NCI-H510A (cell line): ENCODE measurements at regions not wholly inside any gene's neighbourhood (a gene's known extent, or its start where the extent isn't known, plus 50 kb on each side); places are given as distances from the start of the nearest gene placed in this dataset.
"Not testable (repeated sequence)": the region's sequence is repeated elsewhere in the genome, so short reads cannot be mapped to it uniquely, and the experiment has no call there.

ENCODE experiments used
- DNase-seq: peaks from one replicate; lab custom pipeline; 2025; lab: John Stamatoyannopoulos, UW

- DNase-seq, result no peak
These were observed 72.1 kb upstream of the EPB41L1 start for GRCh38 chr20:36082315-36082915.

DNA sequence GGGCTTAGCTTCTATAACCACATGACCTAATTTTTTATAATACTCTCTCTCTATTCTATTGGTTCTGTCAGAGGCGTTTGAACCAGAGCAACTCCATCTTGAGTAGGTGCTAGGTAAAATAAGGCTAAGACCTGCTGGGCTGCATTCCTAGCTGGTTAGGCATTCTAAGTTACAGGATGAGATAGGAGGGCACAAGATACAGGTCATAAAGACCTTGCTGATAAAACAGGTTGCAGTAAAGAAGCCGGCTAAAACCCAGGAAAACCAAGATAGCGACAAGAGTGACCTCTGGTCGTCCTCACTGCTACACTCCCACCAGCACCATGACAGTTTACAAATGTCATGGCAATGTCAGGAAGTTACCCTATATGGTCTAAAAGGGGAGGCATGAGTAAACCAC lies 71.3 kb upstream of the EPB41L1 start:
- not testable (repeated sequence) for DNase-seq

GRCh38 chr20:36084356-36084755 lies 70.2 kb upstream of the EPB41L1 start:
- DNase-seq, result no peak

DNA sequence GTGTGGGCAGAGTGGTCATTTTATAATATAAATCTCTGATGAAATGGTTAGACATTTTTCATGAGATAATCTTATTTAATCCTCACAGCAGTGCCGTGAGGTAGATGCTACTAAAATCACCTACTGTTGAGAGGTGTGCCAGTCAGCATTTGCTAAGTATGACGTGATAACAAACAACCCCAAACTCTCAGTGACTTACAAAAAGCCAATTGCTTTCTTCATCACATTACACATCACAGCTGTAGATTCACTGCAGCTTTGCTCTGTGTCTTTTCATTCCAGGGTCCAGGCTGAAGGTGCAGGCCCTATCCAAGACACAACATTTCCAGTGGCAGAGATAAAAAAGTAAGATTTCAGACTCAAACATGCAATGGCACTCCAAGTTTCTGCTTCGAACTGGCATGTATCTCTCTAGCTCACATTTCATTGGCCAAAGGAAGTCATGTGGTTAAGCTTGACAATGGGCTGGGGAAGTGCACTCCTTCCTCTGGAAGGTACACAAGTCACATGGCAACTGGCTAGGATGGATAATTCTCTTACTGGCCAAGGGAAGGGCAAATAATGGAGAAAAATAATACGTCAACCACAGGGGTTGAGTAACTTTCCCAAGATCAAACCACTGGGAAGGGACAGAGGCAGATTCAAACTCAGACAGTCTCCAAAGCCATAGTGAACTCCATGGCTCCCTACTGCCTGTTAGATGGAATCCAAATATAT lies 69.5 kb upstream of the EPB41L1 start:
- no peak for DNase-seq

GRCh38 chr20:36085686-36086267 lies 68.8 kb upstream of the EPB41L1 start:
- DNase-seq, result no peak

- no peak for DNase-seq
These were observed 67.8 kb upstream of the EPB41L1 start for GRCh38 chr20:36086767-36087166.

- DNase-seq, result no peak
These were observed 64.3 kb upstream of the EPB41L1 start for GRCh38 chr20:36090223-36090622.

DNA sequence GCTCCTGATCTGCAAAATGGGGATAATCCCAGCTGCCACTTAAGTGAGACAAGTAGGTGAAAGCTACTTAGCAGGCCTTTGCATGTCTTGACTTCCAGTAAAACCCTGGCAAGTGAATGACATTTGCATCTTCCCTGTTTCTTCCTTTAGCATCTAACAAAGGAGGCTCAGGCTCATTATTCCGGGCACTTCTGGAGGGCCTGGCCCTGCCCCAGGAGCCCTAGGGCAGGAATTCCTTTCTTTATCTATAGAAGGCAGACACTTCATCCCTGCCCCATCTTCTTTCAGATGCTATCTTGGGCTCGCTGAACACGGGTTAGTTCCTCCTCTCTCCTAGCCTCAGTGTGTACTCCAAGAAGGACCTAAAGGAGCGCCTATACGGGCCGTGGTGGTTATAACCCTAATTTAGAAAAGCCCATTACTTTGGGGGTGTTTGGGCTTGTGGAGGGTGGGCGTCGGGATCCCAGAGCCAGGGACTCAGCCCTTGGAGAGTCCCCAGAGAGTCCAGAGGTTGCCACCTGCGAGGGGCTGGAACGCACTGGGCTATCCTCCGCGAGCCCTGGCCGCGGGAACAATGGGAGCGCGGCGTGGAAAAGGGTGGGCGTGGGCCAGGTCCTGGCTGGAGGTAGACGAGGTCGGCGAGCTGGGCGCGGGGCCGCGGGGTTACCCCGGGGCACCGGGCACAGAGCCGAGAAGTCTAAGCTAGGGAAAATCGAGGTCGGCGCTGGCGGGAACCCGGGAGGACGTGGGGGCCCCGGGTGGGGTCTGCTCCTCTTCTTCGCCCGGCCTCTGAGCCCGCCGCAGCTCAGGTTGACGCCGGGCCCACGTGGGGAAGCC lies 62.8 kb upstream of the EPB41L1 start:
- no peak for DNase-seq

GRCh38 chr20:36092398-36093024 lies 62.0 kb upstream of the EPB41L1 start:
- no peak for DNase-seq

DNA sequence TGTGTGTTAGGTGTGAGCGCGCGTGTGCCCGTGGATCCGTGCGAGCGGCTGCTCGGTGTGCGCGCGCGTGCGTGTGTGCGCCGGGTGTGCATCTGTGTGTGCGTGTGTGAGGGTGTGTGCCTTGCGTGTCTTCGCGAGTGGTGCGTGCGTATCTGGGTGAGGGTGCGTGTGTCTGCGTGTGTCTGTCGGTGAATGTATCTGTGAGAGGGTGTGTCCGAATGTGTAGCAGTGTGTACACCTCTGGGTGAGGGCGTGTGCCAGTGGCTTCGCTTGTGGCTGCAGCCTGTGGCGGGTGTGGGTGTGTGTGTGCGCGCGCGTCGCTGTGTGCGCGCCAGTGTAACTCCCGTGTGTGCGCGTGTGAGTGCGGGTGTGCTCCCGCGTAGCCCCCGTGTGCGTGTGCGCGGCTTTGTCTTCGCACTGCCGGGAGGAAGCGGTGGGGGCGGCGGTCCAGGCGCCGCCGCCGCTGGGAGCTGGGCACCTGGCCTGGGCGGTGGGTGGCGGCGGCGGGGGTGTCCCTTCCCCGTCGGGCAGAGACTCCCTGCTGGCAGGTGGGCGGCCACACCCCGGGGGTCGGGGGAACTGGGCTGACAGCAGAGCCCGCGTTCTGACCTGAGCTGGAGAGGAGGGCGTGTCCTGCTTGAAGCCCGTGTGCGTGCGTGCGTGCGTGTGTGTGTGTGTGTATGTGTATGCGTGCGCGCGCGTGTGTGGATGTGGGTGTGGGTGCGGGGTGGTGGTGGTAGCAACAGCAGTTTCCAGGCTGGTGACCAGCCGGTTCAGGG lies 61.3 kb upstream of the EPB41L1 start:
- no peak for DNase-seq

- DNase-seq, result no peak
These were observed 60.8 kb upstream of the EPB41L1 start for GRCh38 chr20:36093804-36094145.

- DNase-seq, result no peak
These were observed 60.0 kb upstream of the EPB41L1 start for GRCh38 chr20:36094497-36094896.

DNA sequence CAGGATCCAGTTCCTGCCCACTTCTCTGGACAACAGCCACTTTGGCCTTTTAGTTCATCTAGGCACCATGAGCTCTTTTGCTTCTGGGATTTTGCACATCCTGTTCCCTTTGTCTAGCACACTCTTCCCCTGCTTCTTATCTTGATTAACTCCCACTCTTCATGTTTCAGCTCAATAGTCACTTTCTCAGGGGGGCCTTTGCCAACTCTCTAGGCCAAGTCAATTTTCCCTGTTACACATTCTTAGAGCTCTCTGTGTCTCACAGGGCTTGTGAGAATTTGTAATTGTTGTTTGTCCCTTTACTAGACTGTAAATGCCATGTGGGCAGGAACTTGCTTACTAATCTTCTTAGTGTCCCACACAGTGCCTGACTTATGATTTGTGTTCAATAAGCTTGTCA lies 58.1 kb upstream of the EPB41L1 start:
- no peak for DNase-seq

GRCh38 chr20:36097337-36098151 lies 57.0 kb upstream of the EPB41L1 start:
- no peak for DNase-seq

DNA sequence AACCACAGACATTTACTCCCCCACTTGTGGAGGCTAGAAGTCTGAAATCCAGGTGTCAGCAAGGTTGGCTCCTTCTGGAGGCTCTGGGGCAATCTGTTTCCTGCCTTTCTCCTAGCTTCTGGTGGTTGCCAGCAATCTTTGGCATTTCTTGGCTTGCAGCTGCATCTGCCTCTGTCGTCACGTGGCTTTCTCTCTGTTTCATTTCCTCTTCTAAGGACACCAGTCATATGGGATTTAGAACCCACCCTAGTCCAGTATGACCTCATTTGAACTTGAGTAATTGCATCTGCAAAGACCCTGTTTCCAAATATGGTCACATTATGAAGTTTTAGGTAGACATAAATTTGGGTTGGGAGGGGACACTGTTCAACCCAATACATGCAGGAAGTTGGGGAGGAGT lies 56.2 kb upstream of the EPB41L1 start:
- DNase-seq, result no peak

DNA sequence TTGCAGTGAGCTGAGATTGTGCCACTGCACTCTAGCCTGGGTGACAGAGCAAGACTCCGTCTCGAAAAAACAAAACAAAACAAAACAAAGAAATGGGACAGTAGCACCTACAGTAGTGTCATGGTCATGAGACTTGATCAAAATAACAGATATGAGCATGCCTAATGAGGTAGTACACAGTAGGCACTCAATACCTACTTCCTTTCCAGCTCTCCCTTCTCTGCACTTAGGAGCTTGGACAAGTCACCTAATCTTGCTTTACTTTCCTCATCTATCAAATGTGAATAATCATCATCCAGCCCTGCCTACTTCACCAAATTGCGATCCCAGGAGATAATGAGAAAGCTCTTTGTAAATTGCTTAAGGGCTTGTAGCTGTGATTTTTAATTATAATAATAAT lies 55.4 kb upstream of the EPB41L1 start:
- no peak for DNase-seq

- peak; percentile 85 for DNase-seq
These were observed 53.3 kb upstream of the EPB41L1 start for GRCh38 chr20:36101192-36101591.

DNA sequence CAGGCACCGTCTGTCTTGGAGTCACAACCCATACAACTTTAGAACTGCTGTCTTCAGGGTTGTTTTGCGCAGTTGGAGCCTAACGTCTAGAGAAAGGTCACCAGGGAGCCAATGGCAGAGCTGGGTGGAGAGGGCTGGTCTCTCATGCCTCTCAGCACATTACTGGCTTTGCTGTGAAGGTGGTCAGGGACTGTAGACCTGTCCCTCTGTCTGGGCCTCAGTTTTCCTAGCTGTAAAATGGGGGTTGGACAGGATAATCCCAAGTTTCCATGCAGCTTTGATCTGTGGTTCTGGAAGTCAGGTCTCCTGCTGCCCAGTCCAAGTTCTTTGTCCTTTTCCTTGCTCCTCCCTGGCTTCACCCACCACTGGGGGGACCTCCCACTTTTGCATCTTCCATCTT lies 52.2 kb upstream of the EPB41L1 start:
- no peak for DNase-seq

DNA sequence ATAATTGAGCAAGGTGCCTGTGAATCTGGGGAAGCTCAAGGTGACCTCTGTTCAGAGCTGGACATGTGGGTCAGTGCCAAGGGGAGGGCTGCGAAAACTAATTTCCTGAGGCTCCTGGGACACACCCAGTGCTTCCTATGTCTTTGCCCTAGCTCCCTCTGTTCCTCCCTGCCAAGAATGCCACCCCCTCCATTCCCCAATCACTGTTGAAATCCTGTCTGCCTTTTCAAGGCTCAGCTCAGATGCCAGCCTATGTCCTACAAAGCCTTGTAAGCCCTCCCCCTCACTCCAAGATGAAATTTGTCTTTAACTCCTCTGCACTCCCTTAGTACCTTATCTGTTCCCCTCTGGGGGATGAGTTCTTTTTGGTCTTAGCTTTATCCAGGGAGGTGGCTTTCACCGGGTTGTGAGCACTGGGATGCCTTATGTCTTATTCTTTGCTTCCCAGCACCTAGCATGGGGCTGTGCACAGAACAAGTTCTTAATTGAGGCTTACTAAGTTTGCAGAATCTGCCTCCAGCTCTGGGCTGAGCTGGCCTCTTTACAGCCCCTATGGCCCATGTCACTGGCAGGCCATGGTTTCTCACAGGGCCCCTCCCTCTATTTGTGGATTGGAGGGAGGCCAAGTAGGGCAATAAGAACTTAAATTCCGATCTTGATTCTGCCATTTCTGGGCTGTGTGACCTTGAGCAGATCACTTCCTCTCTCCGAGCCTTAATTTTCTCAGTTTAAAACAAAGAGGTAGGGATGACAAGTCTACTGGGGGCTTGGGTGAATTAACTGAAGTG lies 51.5 kb upstream of the EPB41L1 start:
- no peak for DNase-seq

DNA sequence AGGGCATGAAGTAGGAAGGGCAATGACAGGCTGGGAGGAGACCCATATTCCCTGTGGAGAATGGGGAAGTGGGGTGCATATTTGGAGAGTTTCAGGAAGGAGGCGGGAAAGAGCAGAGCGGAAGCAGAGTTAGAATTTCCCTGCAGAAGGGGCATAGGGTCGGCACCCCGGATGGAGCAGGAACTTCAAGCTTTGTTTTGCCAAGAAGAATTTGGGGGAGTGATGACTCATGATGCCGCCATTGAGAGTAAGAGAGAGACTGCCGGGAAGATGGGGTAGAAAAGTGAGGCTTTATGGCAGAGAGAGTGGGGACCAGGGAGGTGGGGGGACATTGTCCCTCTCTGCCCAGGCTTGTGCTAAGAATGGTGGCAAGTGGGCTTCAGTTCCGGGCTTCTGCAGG lies 50.3 kb upstream of the EPB41L1 start:
- DNase-seq, result no peak
